Ovary (tissue), 7 donors: ENCODE measurements at regions not wholly inside any gene's neighbourhood (a gene's known extent, or its start where the extent isn't known, plus 50 kb on each side); places are given as distances from the start of the nearest gene placed in this dataset.

Experiments used
- DNase-seq, 5 donors: peaks; one replicate each; pipeline ENCODE4 v3.0.0-alpha.2; 2019 to 2020
- H3K27ac ChIP-seq, 2 donors: fragments of 200-600 bp; one replicate each; pipeline versions ENCODE4 v1.5.1 to v1.8.0; 2019 to 2022
- H3K27me3 ChIP-seq: fragments of 200-600 bp; one replicate; pipeline ENCODE4 v1.8.0; 2022
- H3K36me3 ChIP-seq: fragments of 200-600 bp; sonication (generic); one replicate; pipeline ENCODE4 v1.5.1; 2019
- H3K4me1 ChIP-seq: one replicate; pipeline ENCODE4 v1.8.1; 2013; ENCODE audit warnings: mild to moderate bottlenecking, moderate library complexity; ENCODE audit not compliant: insufficient read depth
- H3K4me3 ChIP-seq: fragments of 200-600 bp; sonication (generic); one replicate; pipeline ENCODE4 v1.5.1; 2017
- H3K9me3 ChIP-seq, 2 donors: fragments of 200-600 bp in 1 of 2; sonication (generic) in 1 of 2; one replicate each; pipeline versions ENCODE4 v1.5.1 to v1.8.1; 2013 to 2019; ENCODE audit warnings: mild to moderate bottlenecking in 1 of 2, moderate library complexity in 1 of 2
- EP300 ChIP-seq: sonication (generic); formaldehyde crosslinking; IDR thresholded peaks from one replicate; pipeline ENCODE4 v1.6.1; 2017; ENCODE audit warnings: antibody characterized with exemption
- POLR2A ChIP-seq: fragments of 450-650 bp; IDR thresholded peaks from one replicate; pipeline ENCODE4 v1.6.1; 2017; ENCODE audit warnings: antibody characterized with exemption, mild to moderate bottlenecking, moderate library complexity
- WGBS, 3 donors: extraction: QIAGEN DNeasy Blood & Tissue Kit in 1 of 3; methylation state at CpG; one replicate each; pipeline versions ENCODE4 v1.1.5 to v1.1.7; 2013 to 2017; 5-methylcytosine and 5-hydroxymethylcytosine counted together
- intact Hi-C, 4 donors: fragments of 100-400 bp; cut with DNase I; formaldehyde crosslinking; loops; one replicate each; pipeline versions ENCODE4 v1.11.0 to v1.15.1; 2022 to 2023
- TF ChIP-seq, protein P1 (sequence below), 3 donors: fragments of 450-650 bp in 2 of 3; fragments of 200-600 bp in 1 of 3; IDR thresholded peaks; one replicate each; pipeline versions ENCODE4 v1.5.1 to v1.8.0; 2016 to 2022; ENCODE audit warnings: antibody characterized with exemption in 3 of 3, mild to moderate bottlenecking in 1 of 3
- donor health status: DM: no; HTN: no; CAD: no; lungs with moderate emphysema.
- donor health status: DM: no; HTN: no; CAD: no.
- donor health status: Bipolar disorder and iron deficiency.
- donor health status: DM: no; HTN: no; CAD: no.
- donor health status: DM: yes; HTN: yes; CAD: no.

DNA sequence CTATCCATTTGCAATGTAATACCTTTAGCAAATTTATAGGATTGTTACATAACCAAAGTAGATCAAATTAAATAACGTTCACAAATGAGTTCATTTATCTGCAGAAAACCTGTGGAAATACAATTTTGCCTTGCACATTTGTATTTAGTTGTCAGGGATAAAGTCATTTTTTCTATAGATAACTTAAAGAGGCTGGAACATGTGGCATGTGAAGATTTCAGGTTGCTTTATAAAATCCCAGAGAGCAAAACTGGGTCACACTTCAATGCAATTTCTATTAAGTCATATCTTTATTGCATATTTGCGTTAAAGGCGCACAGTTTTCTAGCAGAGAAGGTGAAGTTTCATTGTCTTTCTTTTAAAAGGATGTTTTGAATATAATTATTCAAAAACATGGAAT, 342.4 kb downstream of the USP25 start:
- Histone ChIP-seq H3K27me3 (no peaks in the 10 kb centered on the region), H3K9me3 (no peaks in the 10 kb centered on the region), H3K4me3 (peak overlapping the region; percentile 22), H3K4me1 (no peaks in the 10 kb centered on the region), H3K27ac (no peak overlapping the region), H3K36me3 (no peaks in the 10 kb centered on the region)
- 79 to 96% (median 93%) methylated on average over 3 of the region's 3 CpGs for WGBS, 3 donors
- no peak for DNase-seq
- no peak for TF ChIP-seq EP300
- TF ChIP-seq, protein P1, sequence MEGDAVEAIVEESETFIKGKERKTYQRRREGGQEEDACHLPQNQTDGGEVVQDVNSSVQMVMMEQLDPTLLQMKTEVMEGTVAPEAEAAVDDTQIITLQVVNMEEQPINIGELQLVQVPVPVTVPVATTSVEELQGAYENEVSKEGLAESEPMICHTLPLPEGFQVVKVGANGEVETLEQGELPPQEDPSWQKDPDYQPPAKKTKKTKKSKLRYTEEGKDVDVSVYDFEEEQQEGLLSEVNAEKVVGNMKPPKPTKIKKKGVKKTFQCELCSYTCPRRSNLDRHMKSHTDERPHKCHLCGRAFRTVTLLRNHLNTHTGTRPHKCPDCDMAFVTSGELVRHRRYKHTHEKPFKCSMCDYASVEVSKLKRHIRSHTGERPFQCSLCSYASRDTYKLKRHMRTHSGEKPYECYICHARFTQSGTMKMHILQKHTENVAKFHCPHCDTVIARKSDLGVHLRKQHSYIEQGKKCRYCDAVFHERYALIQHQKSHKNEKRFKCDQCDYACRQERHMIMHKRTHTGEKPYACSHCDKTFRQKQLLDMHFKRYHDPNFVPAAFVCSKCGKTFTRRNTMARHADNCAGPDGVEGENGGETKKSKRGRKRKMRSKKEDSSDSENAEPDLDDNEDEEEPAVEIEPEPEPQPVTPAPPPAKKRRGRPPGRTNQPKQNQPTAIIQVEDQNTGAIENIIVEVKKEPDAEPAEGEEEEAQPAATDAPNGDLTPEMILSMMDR (IDR thresholded peaks at IDR 0.05), result no peak
- intact Hi-C loops, result loop anchor here in 2 of 4 donors (10.0 kb wide), 1 partner anchor 263 kb away; no protein-coding TSS in a partner anchor

DNA sequence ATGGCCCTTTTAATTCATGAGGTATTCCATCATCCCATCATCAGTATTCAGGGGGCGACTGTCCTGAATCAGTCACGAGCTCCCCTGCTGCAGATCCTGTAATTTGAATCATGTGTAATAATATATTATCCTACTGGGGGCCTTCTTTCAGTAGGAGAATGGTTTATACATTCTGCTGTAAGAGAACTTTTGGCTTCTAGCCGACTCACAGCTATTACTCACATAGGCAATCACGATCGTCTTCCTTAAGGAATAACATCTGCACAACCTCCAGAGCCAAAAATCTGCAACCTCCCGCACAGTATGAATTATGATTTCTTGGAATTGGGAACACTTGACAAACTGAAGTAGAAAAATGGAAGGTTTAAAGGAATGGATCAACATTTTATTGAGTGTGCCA, 343.0 kb downstream of the USP25 start:
- 23 to 36% (median 33%) methylated on average over 6 of the region's 6 CpGs for WGBS, 3 donors
- H3K9me3 ChIP-seq, result no peaks in the 10 kb centered on the region
- TF ChIP-seq, protein P1 (IDR thresholded peaks at IDR 0.05), result no peak
- H3K4me3 ChIP-seq, result peak overlapping the region; percentile 21
- no peak overlapping the region for H3K27ac ChIP-seq
- DNase-seq, result no peak
- H3K36me3 ChIP-seq, result no peaks in the 10 kb centered on the region
- H3K27me3 ChIP-seq, result no peaks in the 10 kb centered on the region
- intact Hi-C loops, result loop anchor here in 2 of 4 donors (10.0 kb wide), 1 partner anchor 262 kb away; no protein-coding TSS in a partner anchor
- H3K4me1 ChIP-seq, result no peaks in the 10 kb centered on the region

DNA sequence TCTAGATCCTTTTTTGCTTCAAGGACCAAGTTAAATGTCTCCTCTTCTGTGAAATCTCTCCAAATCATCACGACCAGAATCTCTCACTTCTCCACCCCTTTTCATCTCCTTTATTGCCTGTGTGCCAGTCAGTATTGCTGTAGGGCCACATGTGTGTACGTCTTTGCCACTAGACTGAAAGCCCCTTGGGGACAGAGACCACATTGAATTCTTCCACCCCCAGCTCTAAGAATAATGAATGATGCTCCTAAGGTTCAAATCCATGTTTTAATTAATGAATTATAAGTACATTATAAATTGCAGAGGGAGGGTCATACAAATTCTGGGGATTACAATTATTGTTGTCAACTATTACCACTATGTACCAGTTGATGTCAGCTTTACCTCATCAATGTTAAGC, 343.8 kb downstream of the USP25 start:
- Histone ChIP-seq H3K4me1 (no peaks in the 10 kb centered on the region), H3K36me3 (no peaks in the 10 kb centered on the region), H3K4me3 (peak overlapping the region; percentile 21), H3K27me3 (no peaks in the 10 kb centered on the region), H3K9me3 (no peaks in the 10 kb centered on the region), H3K27ac (no peak overlapping the region)
- no peak for DNase-seq
- TF ChIP-seq, protein P1 (IDR thresholded peaks at IDR 0.05), result no peak
- TF ChIP-seq EP300 (no peak), POLR2A (no peak)
- WGBS, 3 donors, result 65 to 81% (median 80%) methylated on average over 2 of the region's 2 CpGs
- intact Hi-C loops, result loop anchor here in 2 of 4 donors (10.0 kb wide), 1 partner anchor 261 kb away; no protein-coding TSS in a partner anchor

DNA sequence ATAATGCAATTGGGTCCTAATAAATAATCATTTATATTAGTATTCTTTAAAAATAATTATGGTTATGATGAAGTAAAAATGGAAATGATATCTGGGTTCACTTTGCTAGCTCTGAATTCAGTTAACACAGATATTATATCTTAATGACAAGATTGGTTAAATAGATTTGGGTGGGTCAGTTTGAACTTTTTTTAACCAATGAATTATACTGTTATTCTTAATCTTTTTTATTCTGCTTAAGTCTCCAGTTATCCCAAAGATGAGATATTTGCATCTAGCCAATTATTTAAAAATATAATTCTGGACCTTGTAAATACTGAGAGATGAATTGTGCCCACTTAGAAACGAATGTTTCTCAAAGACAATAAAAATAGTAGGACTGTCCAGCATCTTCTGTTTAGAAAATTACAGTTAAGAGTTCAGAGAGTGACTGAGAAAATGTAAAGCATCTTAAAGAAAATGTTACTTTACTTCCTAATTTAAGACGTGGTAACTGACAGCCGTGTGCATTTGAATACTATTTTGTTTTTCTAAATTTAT, 345.2 kb downstream of the USP25 start:
- Histone ChIP-seq H3K4me1 (no peaks in the 10 kb centered on the region), H3K27me3 (no peaks in the 10 kb centered on the region), H3K9me3 (no peaks in the 10 kb centered on the region), H3K36me3 (no peaks in the 10 kb centered on the region), H3K27ac (no peak overlapping the region), H3K4me3 (peak overlapping the region; percentile 4)
- WGBS, 3 donors, result 78 to 85% (median 81%) methylated on average over 3 of the region's 3 CpGs
- DNase-seq, result no peak
- TF ChIP-seq EP300, result no peak
- TF ChIP-seq, protein P1 (IDR thresholded peaks at IDR 0.05), result no peak
- TF ChIP-seq POLR2A, result no peak
- intact Hi-C loops, result loop anchor here in 2 of 4 donors (10.0 kb wide), 1 partner anchor 260 kb away; no protein-coding TSS in a partner anchor
